ENCODE measurements at regions not wholly inside any gene's neighbourhood (a gene's known extent, or its start where the extent isn't known, plus 50 kb on each side); places are given as distances from the start of the nearest gene placed in this dataset.

DNA sequence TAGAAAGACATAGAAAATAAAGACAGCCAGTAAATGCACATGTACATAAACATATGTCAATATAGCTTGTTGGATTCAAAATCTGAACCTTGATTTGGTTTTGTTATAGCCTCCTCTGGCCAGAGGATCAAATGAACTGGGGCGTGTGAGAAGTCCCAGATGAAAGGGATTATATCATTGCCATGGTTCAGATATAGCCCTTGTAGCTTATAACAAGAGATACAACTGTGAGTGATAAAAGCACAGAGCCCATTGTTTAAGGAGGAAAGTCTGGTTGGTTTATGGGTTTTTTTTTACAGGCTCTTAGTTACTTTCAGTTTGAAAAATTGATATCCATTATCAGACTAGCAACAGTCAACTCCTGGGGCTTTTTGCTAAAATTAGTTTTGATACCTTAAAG is 101.7 kb upstream of the GLRA2 start:
- TF ChIP-seq POLR2A (IDR thresholded peaks at IDR 0.05): no peak
- TF ChIP-seq, protein P1, sequence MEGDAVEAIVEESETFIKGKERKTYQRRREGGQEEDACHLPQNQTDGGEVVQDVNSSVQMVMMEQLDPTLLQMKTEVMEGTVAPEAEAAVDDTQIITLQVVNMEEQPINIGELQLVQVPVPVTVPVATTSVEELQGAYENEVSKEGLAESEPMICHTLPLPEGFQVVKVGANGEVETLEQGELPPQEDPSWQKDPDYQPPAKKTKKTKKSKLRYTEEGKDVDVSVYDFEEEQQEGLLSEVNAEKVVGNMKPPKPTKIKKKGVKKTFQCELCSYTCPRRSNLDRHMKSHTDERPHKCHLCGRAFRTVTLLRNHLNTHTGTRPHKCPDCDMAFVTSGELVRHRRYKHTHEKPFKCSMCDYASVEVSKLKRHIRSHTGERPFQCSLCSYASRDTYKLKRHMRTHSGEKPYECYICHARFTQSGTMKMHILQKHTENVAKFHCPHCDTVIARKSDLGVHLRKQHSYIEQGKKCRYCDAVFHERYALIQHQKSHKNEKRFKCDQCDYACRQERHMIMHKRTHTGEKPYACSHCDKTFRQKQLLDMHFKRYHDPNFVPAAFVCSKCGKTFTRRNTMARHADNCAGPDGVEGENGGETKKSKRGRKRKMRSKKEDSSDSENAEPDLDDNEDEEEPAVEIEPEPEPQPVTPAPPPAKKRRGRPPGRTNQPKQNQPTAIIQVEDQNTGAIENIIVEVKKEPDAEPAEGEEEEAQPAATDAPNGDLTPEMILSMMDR (IDR thresholded peaks at IDR 0.05): no peak
